GM19328 (cell line): ENCODE measurements at regions not wholly inside any gene's neighbourhood (a gene's known extent, or its start where the extent isn't known, plus 50 kb on each side); places are given as distances from the start of the nearest gene placed in this dataset.
"Not testable (repeated sequence)": the region's sequence is repeated elsewhere in the genome, so short reads cannot be mapped to it uniquely, and the experiment has no call there.

Experiments used
- ATAC-seq: cut with Tn5 transposase; IDR thresholded peaks from one replicate; pipeline ENCODE4 v1.9.1; 2021; ENCODE audit warnings: mild to moderate bottlenecking, moderate library complexity; ENCODE audit not compliant: unreplicated experiment

GRCh38 chr5:167916706-167917105 lies 374.7 kb upstream of the WWC1 start:
- ATAC-seq: no peak

- ATAC-seq: no peak
Observed at GRCh38 chr5:167918184-167918812, 373.1 kb upstream of the WWC1 start.

- no peak for ATAC-seq
Observed at GRCh38 chr5:167918813-167919483, 372.5 kb upstream of the WWC1 start.

GRCh38 chr5:167920589-167920988 lies 370.9 kb upstream of the WWC1 start:
- no peak for ATAC-seq

GRCh38 chr5:167921796-167922195 lies 369.6 kb upstream of the WWC1 start:
- no peak for ATAC-seq

GRCh38 chr5:167923396-167923795 lies 368.0 kb upstream of the WWC1 start:
- ATAC-seq: no peak

- no peak for ATAC-seq
Observed at GRCh38 chr5:167929841-167930240, 361.6 kb upstream of the WWC1 start.

GRCh38 chr5:167934551-167934971 lies 356.9 kb upstream of the WWC1 start:
- ATAC-seq: no peak

GRCh38 chr5:167936022-167936421 lies 355.4 kb upstream of the WWC1 start:
- no peak for ATAC-seq

- no peak for ATAC-seq
Observed at GRCh38 chr5:167936944-167937634, 354.4 kb upstream of the WWC1 start.

GRCh38 chr5:167937635-167937998 lies 353.8 kb upstream of the WWC1 start:
- ATAC-seq: no peak

GRCh38 chr5:167939686-167940085 lies 351.8 kb upstream of the WWC1 start:
- no peak for ATAC-seq

- no peak for ATAC-seq
Observed at GRCh38 chr5:167940911-167941310, 350.5 kb upstream of the WWC1 start.

- not testable (repeated sequence) for ATAC-seq
Observed at GRCh38 chr5:167941556-167941955, 349.9 kb upstream of the WWC1 start.

GRCh38 chr5:167943343-167943742 lies 348.1 kb upstream of the WWC1 start:
- no peak for ATAC-seq

- ATAC-seq: no peak
Observed at GRCh38 chr5:167944121-167944852, 347.2 kb upstream of the WWC1 start.

GRCh38 chr5:167945542-167946384 lies 345.7 kb upstream of the WWC1 start:
- no peak for ATAC-seq

GRCh38 chr5:167947306-167947705 lies 344.1 kb upstream of the WWC1 start:
- no peak for ATAC-seq

- no peak for ATAC-seq
Observed at GRCh38 chr5:167948251-167948650, 343.2 kb upstream of the WWC1 start.

- no peak for ATAC-seq
Observed at GRCh38 chr5:167949435-167949834, 342.0 kb upstream of the WWC1 start.
